ENCODE measurements at regions not wholly inside any gene's neighbourhood (a gene's known extent, or its start where the extent isn't known, plus 50 kb on each side); places are given as distances from the start of the nearest gene placed in this dataset.

DNA sequence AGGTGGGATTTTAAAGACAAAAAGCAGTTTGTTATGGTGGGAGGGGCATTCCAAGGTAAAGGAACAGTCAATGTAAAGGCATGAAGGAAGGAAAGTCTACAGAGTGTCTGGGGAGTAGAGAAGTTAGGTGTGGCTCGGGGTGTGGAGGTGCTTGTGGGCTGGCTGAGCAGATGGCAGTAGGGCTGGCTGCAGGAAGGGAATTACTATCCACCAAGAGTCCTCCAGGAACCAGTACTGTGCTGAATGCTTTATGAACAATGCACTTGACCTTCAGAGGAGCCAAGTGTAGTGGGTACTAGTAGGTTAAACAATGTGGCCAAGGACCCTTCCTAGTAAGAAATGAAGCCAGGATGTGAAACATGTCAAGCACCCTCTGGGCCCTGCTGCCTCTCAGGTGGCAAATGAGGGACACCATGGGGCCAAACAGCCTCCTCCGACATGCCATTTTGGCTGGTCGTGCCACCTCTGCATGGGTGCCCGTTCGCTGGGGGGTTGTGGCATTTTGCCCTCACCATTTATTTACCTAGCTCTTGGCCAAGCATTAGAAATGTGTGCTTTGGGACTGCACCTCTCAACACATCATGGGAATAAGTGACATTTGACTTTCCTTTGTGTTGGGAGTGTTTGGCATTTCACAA is 123.6 kb upstream of the TENM4 start:
- no peaks in the 10 kb centered on the region for H3K36me3 ChIP-seq (ENCODE audit: control insufficient read depth, insufficient read depth, low read length)
- in situ Hi-C loops (cut with HindIII; ENCODE audit: low pct_unique_long_range_greater_than_20kb, low sequenced_read_pairs): no loop called here
- H3K4me1 ChIP-seq (ENCODE audit: control insufficient read depth, insufficient read depth, low read length): no peaks in the 10 kb centered on the region
- DNase-seq (ENCODE audit: low read depth, low spot score): no peak
- H3K4me3 ChIP-seq (ENCODE audit: low read depth in 2 of 2, low read length in 2 of 2): no peak overlapping the region
- no peaks in the 10 kb centered on the region; the same call in 1 of the 2 replicates for H3K27me3 ChIP-seq (ENCODE audit: control insufficient read depth, insufficient read depth, low read length)
- no TSS peak for BruUV-seq (replicated peaks)
- ChIA-PET CTCF (no interaction called here), POLR2A (no interaction called here)
- TF ChIP-seq SIN3A (IDR thresholded peaks at IDR 0.05; ENCODE audit: borderline replicate concordance, insufficient read depth, low read depth, low read length): no peak
- TF ChIP-seq, protein P1, sequence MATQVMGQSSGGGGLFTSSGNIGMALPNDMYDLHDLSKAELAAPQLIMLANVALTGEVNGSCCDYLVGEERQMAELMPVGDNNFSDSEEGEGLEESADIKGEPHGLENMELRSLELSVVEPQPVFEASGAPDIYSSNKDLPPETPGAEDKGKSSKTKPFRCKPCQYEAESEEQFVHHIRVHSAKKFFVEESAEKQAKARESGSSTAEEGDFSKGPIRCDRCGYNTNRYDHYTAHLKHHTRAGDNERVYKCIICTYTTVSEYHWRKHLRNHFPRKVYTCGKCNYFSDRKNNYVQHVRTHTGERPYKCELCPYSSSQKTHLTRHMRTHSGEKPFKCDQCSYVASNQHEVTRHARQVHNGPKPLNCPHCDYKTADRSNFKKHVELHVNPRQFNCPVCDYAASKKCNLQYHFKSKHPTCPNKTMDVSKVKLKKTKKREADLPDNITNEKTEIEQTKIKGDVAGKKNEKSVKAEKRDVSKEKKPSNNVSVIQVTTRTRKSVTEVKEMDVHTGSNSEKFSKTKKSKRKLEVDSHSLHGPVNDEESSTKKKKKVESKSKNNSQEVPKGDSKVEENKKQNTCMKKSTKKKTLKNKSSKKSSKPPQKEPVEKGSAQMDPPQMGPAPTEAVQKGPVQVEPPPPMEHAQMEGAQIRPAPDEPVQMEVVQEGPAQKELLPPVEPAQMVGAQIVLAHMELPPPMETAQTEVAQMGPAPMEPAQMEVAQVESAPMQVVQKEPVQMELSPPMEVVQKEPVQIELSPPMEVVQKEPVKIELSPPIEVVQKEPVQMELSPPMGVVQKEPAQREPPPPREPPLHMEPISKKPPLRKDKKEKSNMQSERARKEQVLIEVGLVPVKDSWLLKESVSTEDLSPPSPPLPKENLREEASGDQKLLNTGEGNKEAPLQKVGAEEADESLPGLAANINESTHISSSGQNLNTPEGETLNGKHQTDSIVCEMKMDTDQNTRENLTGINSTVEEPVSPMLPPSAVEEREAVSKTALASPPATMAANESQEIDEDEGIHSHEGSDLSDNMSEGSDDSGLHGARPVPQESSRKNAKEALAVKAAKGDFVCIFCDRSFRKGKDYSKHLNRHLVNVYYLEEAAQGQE (IDR thresholded peaks at IDR 0.05; ENCODE audit: insufficient read depth in 1 of 2, low read depth in 2 of 2, low read length in 1 of 2): no peak
- TF ChIP-seq TCF7L2 (IDR thresholded peaks at IDR 0.05; ENCODE audit: low read depth, low read length): no peak
- TF ChIP-seq, protein P2, sequence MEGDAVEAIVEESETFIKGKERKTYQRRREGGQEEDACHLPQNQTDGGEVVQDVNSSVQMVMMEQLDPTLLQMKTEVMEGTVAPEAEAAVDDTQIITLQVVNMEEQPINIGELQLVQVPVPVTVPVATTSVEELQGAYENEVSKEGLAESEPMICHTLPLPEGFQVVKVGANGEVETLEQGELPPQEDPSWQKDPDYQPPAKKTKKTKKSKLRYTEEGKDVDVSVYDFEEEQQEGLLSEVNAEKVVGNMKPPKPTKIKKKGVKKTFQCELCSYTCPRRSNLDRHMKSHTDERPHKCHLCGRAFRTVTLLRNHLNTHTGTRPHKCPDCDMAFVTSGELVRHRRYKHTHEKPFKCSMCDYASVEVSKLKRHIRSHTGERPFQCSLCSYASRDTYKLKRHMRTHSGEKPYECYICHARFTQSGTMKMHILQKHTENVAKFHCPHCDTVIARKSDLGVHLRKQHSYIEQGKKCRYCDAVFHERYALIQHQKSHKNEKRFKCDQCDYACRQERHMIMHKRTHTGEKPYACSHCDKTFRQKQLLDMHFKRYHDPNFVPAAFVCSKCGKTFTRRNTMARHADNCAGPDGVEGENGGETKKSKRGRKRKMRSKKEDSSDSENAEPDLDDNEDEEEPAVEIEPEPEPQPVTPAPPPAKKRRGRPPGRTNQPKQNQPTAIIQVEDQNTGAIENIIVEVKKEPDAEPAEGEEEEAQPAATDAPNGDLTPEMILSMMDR (IDR thresholded peaks at IDR 0.05): no peak
- no peak for TF ChIP-seq POLR2AphosphoS5 (IDR thresholded peaks at IDR 0.05; ENCODE audit: low read depth, low read length)
- no peak for ATAC-seq
- no peak overlapping the region for H3K27ac ChIP-seq (ENCODE audit: low read length)
- H3K9me3 ChIP-seq (ENCODE audit: control insufficient read depth, insufficient read depth, low read depth, low read length): no peaks in the 10 kb centered on the region
- intact Hi-C loops (cut with micrococcal nuclease; ENCODE audit: unreplicated experiment): no loop called here

DNA sequence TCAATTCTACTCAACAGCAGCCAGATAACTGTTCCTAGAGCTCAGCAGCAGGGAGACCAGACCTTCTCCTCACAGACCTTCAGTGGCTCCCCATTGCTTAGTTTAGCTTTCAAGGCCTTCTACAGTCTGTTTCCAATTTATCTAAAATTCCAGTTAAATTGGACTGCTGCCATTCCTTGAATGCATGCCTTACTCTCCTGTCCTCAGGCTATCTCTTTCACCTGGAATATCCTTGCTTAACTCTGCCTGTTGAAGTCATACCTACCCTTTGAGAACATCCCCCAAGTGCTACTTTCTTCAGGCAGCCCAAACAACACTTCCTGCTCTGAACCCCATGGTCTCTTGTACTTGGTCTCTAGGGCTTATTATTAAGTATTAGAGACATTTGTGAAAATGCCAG is 120.7 kb upstream of the TENM4 start:
- Histone ChIP-seq H3K27ac (ENCODE audit: low read length) (no peak overlapping the region), H3K4me1 (ENCODE audit: control insufficient read depth, insufficient read depth, low read length) (no peaks in the 10 kb centered on the region), H3K36me3 (ENCODE audit: control insufficient read depth, insufficient read depth, low read length) (no peaks in the 10 kb centered on the region), H3K4me3 (ENCODE audit: low read depth in 2 of 2, low read length in 2 of 2) (no peak overlapping the region), H3K27me3 (ENCODE audit: control insufficient read depth, insufficient read depth, low read length) (no peaks in the 10 kb centered on the region; the same call in 1 of the 2 replicates), H3K9me3 (ENCODE audit: control insufficient read depth, insufficient read depth, low read depth, low read length) (no peaks in the 10 kb centered on the region)
- BruUV-seq (replicated peaks): no TSS peak
- ChIA-PET POLR2A (no interaction called here), CTCF (no interaction called here)
- DNase-seq (ENCODE audit: low read depth, low spot score) (no peak), ATAC-seq (no peak)
- TF ChIP-seq SIN3A (IDR thresholded peaks at IDR 0.05; ENCODE audit: borderline replicate concordance, insufficient read depth, low read depth, low read length): no peak
- TF ChIP-seq, protein P2 (IDR thresholded peaks at IDR 0.05): no peak
- in situ Hi-C loops (cut with HindIII; ENCODE audit: low pct_unique_long_range_greater_than_20kb, low sequenced_read_pairs) (no loop called here), intact Hi-C loops (cut with micrococcal nuclease; ENCODE audit: unreplicated experiment) (no loop called here)

Measured in Panc1 (cell line).